ENCODE measurements at regions not wholly inside any gene's neighbourhood (a gene's known extent, or its start where the extent isn't known, plus 50 kb on each side); places are given as distances from the start of the nearest gene placed in this dataset.

DNA sequence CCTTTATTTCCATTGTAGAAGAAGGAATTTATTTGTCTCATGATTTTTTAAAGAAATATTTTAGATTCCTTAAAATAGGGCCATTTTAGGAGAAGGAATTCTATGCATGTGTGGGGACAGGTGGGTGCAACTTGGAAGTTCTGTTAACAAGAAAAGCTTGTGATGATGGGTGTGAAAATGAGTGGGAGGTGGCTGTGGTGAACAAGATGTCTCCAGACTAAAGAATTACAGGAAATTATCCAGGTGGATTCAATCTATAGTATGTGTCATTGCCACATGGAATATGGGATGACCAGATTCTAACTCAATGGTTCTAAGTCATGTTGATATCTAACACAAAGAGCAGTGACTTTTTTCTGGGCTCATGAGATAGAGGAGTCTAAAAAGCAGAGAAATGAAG lies 229.6 kb upstream of the IGFBP3 start:
- Histone ChIP-seq H3F3A (ENCODE audit: low read depth) (no peaks in the 10 kb centered on the region), H3K27me3 (no peaks in the 10 kb centered on the region), H2AFZ (replicated peaks) (no peak overlapping the region), H3K4me2 (no peak overlapping the region), H3K4me3 (no peak overlapping the region), H3K4me1 (peaks cover 3% of the 10 kb centered on the region), H4K20me1 (ENCODE audit: low read depth) (no peaks in the 10 kb centered on the region), H3K27ac (no peak overlapping the region), H3K9ac (no peak overlapping the region), H3K36me3 (peaks cover 2% of the 10 kb centered on the region), H3K79me2 (ENCODE audit: low read depth) (no peaks in the 10 kb centered on the region), H3K9me3 (ENCODE audit: low read depth) (no peaks in the 10 kb centered on the region)
- Mint-ChIP-seq H3K4me3 (no peak overlapping the region), H3K27me3 (ENCODE audit: insufficient read depth, low read depth) (no peaks in the 10 kb centered on the region), H3K4me1 (peaks cover 6% of the 10 kb centered on the region), H3K27ac (no peak overlapping the region), H3K9me3 (no peaks in the 10 kb centered on the region), H3K36me3 (no peaks in the 10 kb centered on the region)
- no peak for DNase-seq (ENCODE audit: low spot score)
- TF ChIP-seq, protein P1, sequence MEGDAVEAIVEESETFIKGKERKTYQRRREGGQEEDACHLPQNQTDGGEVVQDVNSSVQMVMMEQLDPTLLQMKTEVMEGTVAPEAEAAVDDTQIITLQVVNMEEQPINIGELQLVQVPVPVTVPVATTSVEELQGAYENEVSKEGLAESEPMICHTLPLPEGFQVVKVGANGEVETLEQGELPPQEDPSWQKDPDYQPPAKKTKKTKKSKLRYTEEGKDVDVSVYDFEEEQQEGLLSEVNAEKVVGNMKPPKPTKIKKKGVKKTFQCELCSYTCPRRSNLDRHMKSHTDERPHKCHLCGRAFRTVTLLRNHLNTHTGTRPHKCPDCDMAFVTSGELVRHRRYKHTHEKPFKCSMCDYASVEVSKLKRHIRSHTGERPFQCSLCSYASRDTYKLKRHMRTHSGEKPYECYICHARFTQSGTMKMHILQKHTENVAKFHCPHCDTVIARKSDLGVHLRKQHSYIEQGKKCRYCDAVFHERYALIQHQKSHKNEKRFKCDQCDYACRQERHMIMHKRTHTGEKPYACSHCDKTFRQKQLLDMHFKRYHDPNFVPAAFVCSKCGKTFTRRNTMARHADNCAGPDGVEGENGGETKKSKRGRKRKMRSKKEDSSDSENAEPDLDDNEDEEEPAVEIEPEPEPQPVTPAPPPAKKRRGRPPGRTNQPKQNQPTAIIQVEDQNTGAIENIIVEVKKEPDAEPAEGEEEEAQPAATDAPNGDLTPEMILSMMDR (IDR thresholded peaks at IDR 0.05): no peak

DNA sequence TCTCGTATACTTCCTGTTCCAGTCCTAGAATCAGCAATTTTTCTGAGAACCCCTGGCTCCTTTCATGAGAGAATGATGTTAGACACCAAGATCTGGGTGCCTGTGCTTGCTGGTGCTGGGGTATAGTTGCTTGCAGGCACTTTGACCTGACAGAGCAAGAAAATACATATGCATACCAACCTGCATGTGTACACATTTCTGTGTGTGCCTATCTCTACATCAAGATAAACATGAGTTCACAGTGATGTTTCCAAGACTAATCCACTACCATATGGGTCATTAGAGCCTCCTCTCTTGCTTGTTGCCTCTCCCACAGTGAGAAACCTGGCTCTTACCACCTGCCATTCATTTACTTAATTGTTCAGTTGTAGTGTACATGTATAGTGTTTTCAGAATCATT lies 229.1 kb upstream of the IGFBP3 start:
- Histone ChIP-seq H4K20me1 (ENCODE audit: low read depth) (no peaks in the 10 kb centered on the region), H3K4me1 (peaks cover 3% of the 10 kb centered on the region), H3K9ac (no peak overlapping the region), H3K4me3 (no peak overlapping the region), H3K79me2 (ENCODE audit: low read depth) (no peaks in the 10 kb centered on the region), H3K27me3 (no peaks in the 10 kb centered on the region), H3K36me3 (peaks cover 2% of the 10 kb centered on the region), H3K9me3 (ENCODE audit: low read depth) (no peaks in the 10 kb centered on the region), H3K27ac (no peak overlapping the region), H3K4me2 (no peak overlapping the region), H3F3A (ENCODE audit: low read depth) (no peaks in the 10 kb centered on the region), H2AFZ (replicated peaks) (no peak overlapping the region)
- DNase-seq (ENCODE audit: low spot score): no peak
- Mint-ChIP-seq H3K36me3 (no peaks in the 10 kb centered on the region), H3K9me3 (peaks cover 2% of the 10 kb centered on the region), H3K27me3 (ENCODE audit: insufficient read depth, low read depth) (peaks cover 5% of the 10 kb centered on the region), H3K4me3 (no peak overlapping the region), H3K27ac (no peak overlapping the region), H3K4me1 (peaks cover 10% of the 10 kb centered on the region)
- no peak for TF ChIP-seq EZH2 (IDR thresholded peaks at IDR 0.05)
- TF ChIP-seq EZH2phosphoT487 (IDR thresholded peaks at IDR 0.05): no peak
- TF ChIP-seq, protein P1 (IDR thresholded peaks at IDR 0.05): no peak

DNA sequence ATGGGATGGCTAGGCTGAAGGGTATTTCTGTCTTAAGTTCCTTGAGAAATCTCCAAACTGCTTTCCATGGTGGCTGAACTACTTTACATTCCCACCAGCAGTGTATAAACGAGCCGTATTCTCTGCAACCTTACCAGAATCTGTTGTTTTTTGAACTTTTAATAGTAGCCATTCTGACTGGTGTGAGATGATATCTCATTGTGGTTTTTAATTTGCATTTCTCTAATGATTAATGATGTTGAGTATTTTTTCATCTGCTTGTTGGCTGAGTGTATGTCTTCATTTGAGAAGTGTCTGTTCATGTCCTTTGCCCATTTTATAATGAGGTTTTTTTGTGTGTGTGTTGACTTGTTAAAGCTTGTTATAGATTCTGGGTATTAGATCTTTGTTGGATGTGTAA lies 226.8 kb upstream of the IGFBP3 start:
- Histone ChIP-seq H3K4me3 (no peak overlapping the region), H3K9ac (no peak overlapping the region), H3K4me2 (no peak overlapping the region), H3K9me3 (ENCODE audit: low read depth) (no peaks in the 10 kb centered on the region), H3F3A (ENCODE audit: low read depth) (no peaks in the 10 kb centered on the region), H2AFZ (replicated peaks) (no peak overlapping the region), H3K27me3 (no peaks in the 10 kb centered on the region), H3K36me3 (peaks cover 2% of the 10 kb centered on the region), H3K79me2 (ENCODE audit: low read depth) (no peaks in the 10 kb centered on the region), H3K27ac (no peak overlapping the region), H4K20me1 (ENCODE audit: low read depth) (no peaks in the 10 kb centered on the region), H3K4me1 (no peaks in the 10 kb centered on the region)
- Mint-ChIP-seq H3K27me3 (ENCODE audit: insufficient read depth, low read depth) (peaks cover 5% of the 10 kb centered on the region), H3K4me1 (peaks cover 19% of the 10 kb centered on the region), H3K36me3 (no peaks in the 10 kb centered on the region), H3K27ac (no peak overlapping the region), H3K9me3 (peaks cover 2% of the 10 kb centered on the region), H3K4me3 (no peak overlapping the region)
- DNase-seq (ENCODE audit: low spot score): no peak
- TF ChIP-seq EZH2phosphoT487 (IDR thresholded peaks at IDR 0.05) (no peak), EZH2 (IDR thresholded peaks at IDR 0.05) (no peak)
- TF ChIP-seq, protein P1 (IDR thresholded peaks at IDR 0.05): no peak
